Loucy (cell line): ENCODE measurements at regions not wholly inside any gene's neighbourhood (a gene's known extent, or its start where the extent isn't known, plus 50 kb on each side); places are given as distances from the start of the nearest gene placed in this dataset.

Source experiments
- CTCF ChIP-seq: fragments of 200-600 bp; sonication (generic); conservative IDR thresholded peaks from 2 replicates; pipeline ENCODE4 v1.5.1; 2014; ENCODE audit warnings: mild to moderate bottlenecking, antibody characterized with exemption, low read length
- EZH2phosphoT487 ChIP-seq: fragments of 200-600 bp; IDR thresholded peaks from 2 replicates; pipeline ENCODE4 v1.6.1; 2018; ENCODE audit warnings: antibody characterized with exemption, mild to moderate bottlenecking, moderate library complexity, borderline replicate concordance

DNA sequence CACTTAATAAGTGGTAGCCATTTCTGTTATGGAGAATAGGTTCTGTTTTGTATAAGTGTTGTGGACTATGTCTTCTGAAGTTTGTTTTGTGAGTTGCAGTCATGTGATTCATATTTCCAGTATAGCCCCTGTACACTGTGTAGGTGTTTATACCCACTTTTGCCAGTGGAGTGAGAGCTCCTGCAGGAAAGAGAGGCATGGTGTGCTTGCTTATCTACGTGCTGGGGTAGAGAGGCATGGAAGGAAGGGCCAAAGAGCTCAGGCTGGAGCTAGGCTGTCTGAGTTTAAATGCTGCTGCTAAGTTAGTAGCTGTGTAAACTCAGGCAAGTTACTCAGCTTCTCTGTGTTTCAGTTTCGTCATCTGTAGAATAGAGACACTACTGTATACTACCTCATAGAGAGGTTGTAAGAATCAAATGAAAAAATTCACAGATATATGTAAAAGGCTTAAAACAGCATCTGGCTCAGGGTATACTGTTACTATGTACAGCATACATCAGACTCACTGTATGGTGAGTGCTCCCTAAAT is 88.2 kb upstream of the SLC38A2 start:
- TF ChIP-seq CTCF (no peak), EZH2phosphoT487 (no peak)
